GM23338 (cell line): ENCODE measurements at regions not wholly inside any gene's neighbourhood (a gene's known extent, or its start where the extent isn't known, plus 50 kb on each side); places are given as distances from the start of the nearest gene placed in this dataset.

Experiments used
- ATAC-seq: fragments of 200-7000 bp; cut with Tn5 transposase; 3 replicates; pipeline ENCODE4 v1.9.1; 2020
- DNase-seq: peaks from one replicate; pipeline ENCODE4 v3.0.0-alpha.2; 2015; ENCODE audit warnings: low spot score
- H2AFZ ChIP-seq: fragments of 200-600 bp; sonication (generic); 2 replicates; pipeline ENCODE4 v1.8.0; 2016; ENCODE audit warnings: antibody characterized with exemption, mild to moderate bottlenecking, moderate library complexity
- H3F3A ChIP-seq: fragments of 200-600 bp; sonication (generic); replicated peaks from 2 replicates; pipeline ENCODE4 v1.8.0; 2017; ENCODE audit warnings: antibody characterized with exemption, mixed run types, low read depth
- H3K27ac ChIP-seq: fragments of 200-600 bp; sonication (generic); 2 replicates; pipeline ENCODE4 v1.6.1; 2016; ENCODE audit warnings: low read depth
- H3K27me3 ChIP-seq: fragments of 200-600 bp; sonication (generic); 2 replicates; pipeline ENCODE4 v1.8.0; 2016; ENCODE audit warnings: mild to moderate bottlenecking, mixed run types, moderate library complexity; ENCODE audit not compliant: insufficient read depth
- H3K36me3 ChIP-seq: fragments of 200-600 bp; sonication (generic); 2 replicates; pipeline ENCODE4 v1.8.0; 2016; ENCODE audit warnings: mild to moderate bottlenecking; ENCODE audit not compliant: insufficient read depth
- H3K4me1 ChIP-seq: fragments of 200-600 bp; sonication (generic); 2 replicates; pipeline ENCODE4 v1.8.0; 2016; ENCODE audit warnings: mild to moderate bottlenecking, moderate library complexity; ENCODE audit not compliant: insufficient read depth
- H3K4me2 ChIP-seq: fragments of 200-600 bp; sonication (generic); 2 replicates; pipeline ENCODE4 v1.7.1; 2017; ENCODE audit warnings: mixed run types
- H3K4me3 ChIP-seq: fragments of 200-600 bp; sonication (generic); 2 replicates; pipeline ENCODE4 v1.6.1; 2016; ENCODE audit warnings: mixed run types
- H3K79me2 ChIP-seq: fragments of 200-600 bp; sonication (generic); replicated peaks from 2 replicates; pipeline ENCODE4 v1.8.0; 2017; ENCODE audit warnings: mild to moderate bottlenecking; ENCODE audit not compliant: insufficient read depth
- H3K9me2 ChIP-seq: fragments of 200-600 bp; sonication (generic); 2 replicates; pipeline ENCODE4 v1.8.0; 2017; ENCODE audit not compliant: insufficient read depth
- H4K20me1 ChIP-seq: fragments of 200-600 bp; sonication (generic); replicated peaks from 2 replicates; pipeline ENCODE4 v1.8.0; 2017; ENCODE audit warnings: mild to moderate bottlenecking; ENCODE audit not compliant: insufficient read depth
- H3K27ac Mint-ChIP-seq: 2 replicates; pipeline ENCODE4 v1.8.0; 2020; ENCODE audit warnings: inconsistent platforms, mild to moderate bottlenecking, moderate library complexity, mixed read lengths
- H3K27me3 Mint-ChIP-seq: 3 replicates; pipeline ENCODE4 v1.8.0; 2022; ENCODE audit warnings: low read depth, mild to moderate bottlenecking, moderate library complexity, mixed read lengths, inconsistent platforms; ENCODE audit not compliant: insufficient read depth, poor library complexity
- H3K36me3 Mint-ChIP-seq: 3 replicates; pipeline ENCODE4 v1.8.0; 2021; ENCODE audit warnings: low read depth, mild to moderate bottlenecking, inconsistent platforms, moderate library complexity, mixed read lengths
- H3K4me1 Mint-ChIP-seq: 3 replicates; pipeline ENCODE4 v1.8.0; 2020; ENCODE audit warnings: mild to moderate bottlenecking, inconsistent platforms, mixed read lengths
- H3K4me3 Mint-ChIP-seq: 3 replicates; pipeline ENCODE4 v1.8.0; 2021; ENCODE audit warnings: moderate library complexity, mild to moderate bottlenecking, inconsistent platforms, mixed read lengths
- H3K9me3 Mint-ChIP-seq: 3 replicates; pipeline ENCODE4 v1.8.0; 2020; ENCODE audit warnings: moderate library complexity, mild to moderate bottlenecking, inconsistent platforms, mixed read lengths
- CREB1 ChIP-seq: fragments of 250-450 bp; sonication (Bioruptor Pico); IDR thresholded peaks from 2 replicates; pipeline ENCODE4 v1.5.0; 2020; ENCODE audit warnings: low read depth, mild to moderate bottlenecking, moderate library complexity
- CTCF ChIP-seq, 2 experiments: fragments of 200-600 bp in 1 of 2; sonication (generic) in 1 of 2; conservative IDR thresholded peaks; 2 replicates each; pipeline versions ENCODE4 v1.5.1 to v1.6.1; 2016 to 2017; ENCODE audit warnings: antibody characterized with exemption in 2 of 2, low read depth in 2 of 2, mild to moderate bottlenecking in 2 of 2, moderate library complexity in 1 of 2
- EZH2 ChIP-seq: fragments of 200-600 bp; sonication (generic); IDR thresholded peaks from one replicate; pipeline ENCODE4 v1.8.0; 2017; ENCODE audit warnings: antibody characterized with exemption, mild to moderate bottlenecking, low read depth; ENCODE audit not compliant: unreplicated experiment
- NANOG ChIP-seq: IDR thresholded peaks from 2 replicates; pipeline ENCODE4 v1.6.1; 2016; ENCODE audit warnings: antibody characterized with exemption, borderline replicate concordance
- ZNF331 ChIP-seq: fragments of 250-450 bp; sonication (Bioruptor Pico); IDR thresholded peaks from 2 replicates; pipeline ENCODE4 v1.5.0; 2020; ENCODE audit warnings: low read depth, mild to moderate bottlenecking, moderate library complexity
- TF ChIP-seq, protein P1 (sequence below): fragments of 250-450 bp; sonication (Bioruptor Pico); IDR thresholded peaks from 2 replicates; pipeline ENCODE4 v1.5.0; 2020; ENCODE audit warnings: mild to moderate bottlenecking, moderate library complexity

- TF ChIP-seq, protein P1, sequence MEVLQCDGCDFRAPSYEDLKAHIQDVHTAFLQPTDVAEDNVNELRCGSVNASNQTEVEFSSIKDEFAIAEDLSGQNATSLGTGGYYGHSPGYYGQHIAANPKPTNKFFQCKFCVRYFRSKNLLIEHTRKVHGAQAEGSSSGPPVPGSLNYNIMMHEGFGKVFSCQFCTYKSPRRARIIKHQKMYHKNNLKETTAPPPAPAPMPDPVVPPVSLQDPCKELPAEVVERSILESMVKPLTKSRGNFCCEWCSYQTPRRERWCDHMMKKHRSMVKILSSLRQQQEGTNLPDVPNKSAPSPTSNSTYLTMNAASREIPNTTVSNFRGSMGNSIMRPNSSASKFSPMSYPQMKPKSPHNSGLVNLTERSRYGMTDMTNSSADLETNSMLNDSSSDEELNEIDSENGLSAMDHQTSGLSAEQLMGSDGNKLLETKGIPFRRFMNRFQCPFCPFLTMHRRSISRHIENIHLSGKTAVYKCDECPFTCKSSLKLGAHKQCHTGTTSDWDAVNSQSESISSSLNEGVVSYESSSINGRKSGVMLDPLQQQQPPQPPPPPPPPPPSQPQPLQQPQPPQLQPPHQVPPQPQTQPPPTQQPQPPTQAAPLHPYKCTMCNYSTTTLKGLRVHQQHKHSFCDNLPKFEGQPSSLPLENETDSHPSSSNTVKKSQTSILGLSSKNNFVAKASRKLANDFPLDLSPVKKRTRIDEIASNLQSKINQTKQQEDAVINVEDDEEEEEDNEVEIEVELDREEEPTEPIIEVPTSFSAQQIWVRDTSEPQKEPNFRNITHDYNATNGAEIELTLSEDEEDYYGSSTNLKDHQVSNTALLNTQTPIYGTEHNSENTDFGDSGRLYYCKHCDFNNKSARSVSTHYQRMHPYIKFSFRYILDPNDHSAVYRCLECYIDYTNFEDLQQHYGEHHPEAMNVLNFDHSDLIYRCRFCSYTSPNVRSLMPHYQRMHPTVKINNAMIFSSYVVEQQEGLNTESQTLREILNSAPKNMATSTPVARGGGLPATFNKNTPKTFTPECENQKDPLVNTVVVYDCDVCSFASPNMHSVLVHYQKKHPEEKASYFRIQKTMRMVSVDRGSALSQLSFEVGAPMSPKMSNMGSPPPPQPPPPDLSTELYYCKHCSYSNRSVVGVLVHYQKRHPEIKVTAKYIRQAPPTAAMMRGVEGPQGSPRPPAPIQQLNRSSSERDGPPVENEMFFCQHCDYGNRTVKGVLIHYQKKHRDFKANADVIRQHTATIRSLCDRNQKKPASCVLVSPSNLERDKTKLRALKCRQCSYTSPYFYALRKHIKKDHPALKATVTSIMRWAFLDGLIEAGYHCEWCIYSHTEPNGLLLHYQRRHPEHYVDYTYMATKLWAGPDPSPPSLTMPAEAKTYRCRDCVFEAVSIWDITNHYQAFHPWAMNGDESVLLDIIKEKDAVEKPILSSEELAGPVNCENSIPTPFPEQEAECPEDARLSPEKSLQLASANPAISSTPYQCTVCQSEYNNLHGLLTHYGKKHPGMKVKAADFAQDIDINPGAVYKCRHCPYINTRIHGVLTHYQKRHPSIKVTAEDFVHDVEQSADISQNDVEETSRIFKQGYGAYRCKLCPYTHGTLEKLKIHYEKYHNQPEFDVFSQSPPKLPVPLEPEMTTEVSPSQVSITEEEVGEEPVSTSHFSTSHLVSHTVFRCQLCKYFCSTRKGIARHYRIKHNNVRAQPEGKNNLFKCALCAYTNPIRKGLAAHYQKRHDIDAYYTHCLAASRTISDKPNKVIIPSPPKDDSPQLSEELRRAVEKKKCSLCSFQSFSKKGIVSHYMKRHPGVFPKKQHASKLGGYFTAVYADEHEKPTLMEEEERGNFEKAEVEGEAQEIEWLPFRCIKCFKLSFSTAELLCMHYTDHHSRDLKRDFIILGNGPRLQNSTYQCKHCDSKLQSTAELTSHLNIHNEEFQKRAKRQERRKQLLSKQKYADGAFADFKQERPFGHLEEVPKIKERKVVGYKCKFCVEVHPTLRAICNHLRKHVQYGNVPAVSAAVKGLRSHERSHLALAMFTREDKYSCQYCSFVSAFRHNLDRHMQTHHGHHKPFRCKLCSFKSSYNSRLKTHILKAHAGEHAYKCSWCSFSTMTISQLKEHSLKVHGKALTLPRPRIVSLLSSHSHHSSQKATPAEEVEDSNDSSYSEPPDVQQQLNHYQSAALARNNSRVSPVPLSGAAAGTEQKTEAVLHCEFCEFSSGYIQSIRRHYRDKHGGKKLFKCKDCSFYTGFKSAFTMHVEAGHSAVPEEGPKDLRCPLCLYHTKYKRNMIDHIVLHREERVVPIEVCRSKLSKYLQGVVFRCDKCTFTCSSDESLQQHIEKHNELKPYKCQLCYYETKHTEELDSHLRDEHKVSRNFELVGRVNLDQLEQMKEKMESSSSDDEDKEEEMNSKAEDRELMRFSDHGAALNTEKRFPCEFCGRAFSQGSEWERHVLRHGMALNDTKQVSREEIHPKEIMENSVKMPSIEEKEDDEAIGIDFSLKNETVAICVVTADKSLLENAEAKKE (CRISPR knock-in tag): no peak
- TF ChIP-seq CTCF (conservative IDR thresholded peaks at IDR 0.05; ENCODE audit: low read depth in 2 of 2) (no peak), CREB1 (no peak), EZH2 (no peak), ZNF331 (no peak)
Observed at GRCh38 chr9:7534211-7534935, 265.2 kb downstream of the DMAC1 start (continued).

GRCh38 chr9:7533376-7534090 lies 266.0 kb downstream of the DMAC1 start:
- Mint-ChIP-seq H3K9me3 (no peaks in the 10 kb centered on the region), H3K27ac (no peak overlapping the region), H3K4me1 (0 out of 3 replicates have a peak, but pooled peaks cover 2% of the 10 kb centered on the region), H3K4me3 (no peak overlapping the region), H3K36me3 (no peaks in the 10 kb centered on the region), H3K27me3 (peaks cover 2% of the 10 kb centered on the region)
- Histone ChIP-seq H4K20me1 (no peaks in the 10 kb centered on the region), H3K4me3 (no peak overlapping the region), H3K36me3 (no peaks in the 10 kb centered on the region), H3K4me2 (no peak overlapping the region), H3K27ac (no peak overlapping the region), H3K79me2 (no peaks in the 10 kb centered on the region), H3K27me3 (no peaks in the 10 kb centered on the region), H3K4me1 (no peaks in the 10 kb centered on the region), H3F3A (no peaks in the 10 kb centered on the region), H2AFZ (no peak overlapping the region), H3K9me2 (0 out of 2 replicates have a peak, but pooled peaks cover 5% of the 10 kb centered on the region)
- no peak for DNase-seq
- ATAC-seq: no peak
- TF ChIP-seq NANOG (no peak), CTCF (conservative IDR thresholded peaks at IDR 0.05; ENCODE audit: low read depth in 2 of 2) (no peak)
